CD4-positive, alpha-beta T cell treated with Interleukin-4 for 1 hour (primary cell): ENCODE measurements at regions not wholly inside any gene's neighbourhood (a gene's known extent, or its start where the extent isn't known, plus 50 kb on each side); places are given as distances from the start of the nearest gene placed in this dataset.

ENCODE experiments used
- DNase-seq, 2 donors: peaks; one replicate each; pipeline ENCODE4 v3.0.0-alpha.2; 2020 to 2022

- DNase-seq = no peak
Measured at GRCh38 chr13:80235166-80235966, 105.6 kb downstream of the SPRY2 start.

GRCh38 chr13:80227645-80228044 lies 113.3 kb downstream of the SPRY2 start:
- DNase-seq = no peak

GRCh38 chr13:80226645-80227044 lies 114.3 kb downstream of the SPRY2 start:
- DNase-seq = no peak

GRCh38 chr13:80224468-80224867 lies 116.5 kb downstream of the SPRY2 start:
- no peak for DNase-seq

- DNase-seq = no peak
Measured at GRCh38 chr13:80217614-80218456, 123.1 kb downstream of the SPRY2 start.

GRCh38 chr13:80215368-80215767 lies 125.6 kb downstream of the SPRY2 start:
- DNase-seq = no peak

- no peak for DNase-seq
Measured at GRCh38 chr13:80214521-80214991, 126.4 kb downstream of the SPRY2 start.

- DNase-seq = no peak
Measured at GRCh38 chr13:80214050-80214449, 126.9 kb downstream of the SPRY2 start.

- no peak for DNase-seq
Measured at GRCh38 chr13:80213201-80213600, 127.7 kb downstream of the SPRY2 start.

GRCh38 chr13:80211566-80211965 lies 129.4 kb downstream of the SPRY2 start:
- DNase-seq = no peak

GRCh38 chr13:80204642-80205041 lies 136.3 kb downstream of the SPRY2 start:
- no peak for DNase-seq

- DNase-seq = no peak
Measured at GRCh38 chr13:80203496-80203895, 137.4 kb downstream of the SPRY2 start.

- no peak for DNase-seq
Measured at GRCh38 chr13:80201694-80202468, 139.0 kb downstream of the SPRY2 start.

GRCh38 chr13:80199585-80200292 lies 141.2 kb downstream of the SPRY2 start:
- DNase-seq = no peak

- DNase-seq = no peak
Measured at GRCh38 chr13:80199067-80199466, 141.9 kb downstream of the SPRY2 start.

GRCh38 chr13:80196756-80197155 lies 144.2 kb downstream of the SPRY2 start:
- DNase-seq = no peak

- no peak for DNase-seq
Measured at GRCh38 chr13:80195649-80196048, 145.3 kb downstream of the SPRY2 start.

GRCh38 chr13:80189889-80190597 lies 150.9 kb downstream of the SPRY2 start:
- no peak for DNase-seq

- no peak for DNase-seq
Measured at GRCh38 chr13:80180740-80181355, 160.1 kb downstream of the SPRY2 start.

- no peak for DNase-seq
Measured at GRCh38 chr13:80177327-80177726, 163.6 kb downstream of the SPRY2 start.

GRCh38 chr13:80173224-80173623 lies 167.7 kb downstream of the SPRY2 start:
- DNase-seq = peak; percentile 16 to 34
